ENCODE measurements at regions not wholly inside any gene's neighbourhood (a gene's known extent, or its start where the extent isn't known, plus 50 kb on each side); places are given as distances from the start of the nearest gene placed in this dataset.

DNA sequence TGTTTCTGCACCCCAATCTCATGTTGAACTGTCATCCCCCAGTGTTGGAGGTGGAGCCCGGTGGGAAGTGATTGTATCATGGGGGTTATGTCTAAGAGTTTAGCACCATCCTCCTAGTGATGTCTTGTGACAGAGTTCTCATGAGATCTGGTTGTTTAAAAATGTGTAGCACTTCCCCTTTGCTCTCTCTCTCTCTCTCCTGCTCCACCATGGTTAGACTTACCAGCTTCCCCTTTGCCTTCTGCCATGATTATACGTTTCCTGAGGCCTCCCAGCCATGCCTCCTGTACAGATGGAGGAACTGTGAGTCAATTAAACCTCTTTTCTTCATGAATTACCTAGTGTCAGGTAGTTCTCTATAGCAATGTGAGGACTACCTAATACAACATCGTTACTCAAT lies 396.9 kb upstream of the LRATD1 start:
- no peak for DNase-seq

DNA sequence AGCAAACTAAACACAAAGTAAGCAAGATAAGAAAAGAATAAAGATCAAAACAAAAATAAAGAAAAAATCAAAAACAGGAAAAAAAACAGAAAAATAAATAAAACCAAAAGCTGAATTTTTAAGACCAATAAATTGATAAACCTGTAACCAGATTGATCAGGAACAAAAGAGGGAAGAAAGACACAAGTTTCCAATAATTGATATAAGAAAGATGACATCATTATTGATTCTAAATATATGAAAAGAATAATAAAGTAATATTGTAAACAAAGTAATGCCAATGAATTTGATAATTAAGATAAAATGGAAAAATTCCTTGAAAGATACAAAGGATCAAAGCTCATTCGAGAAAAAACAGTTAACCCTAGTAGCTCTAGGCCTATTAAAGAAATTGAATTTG lies 394.6 kb upstream of the LRATD1 start:
- DNase-seq = no peak

DNA sequence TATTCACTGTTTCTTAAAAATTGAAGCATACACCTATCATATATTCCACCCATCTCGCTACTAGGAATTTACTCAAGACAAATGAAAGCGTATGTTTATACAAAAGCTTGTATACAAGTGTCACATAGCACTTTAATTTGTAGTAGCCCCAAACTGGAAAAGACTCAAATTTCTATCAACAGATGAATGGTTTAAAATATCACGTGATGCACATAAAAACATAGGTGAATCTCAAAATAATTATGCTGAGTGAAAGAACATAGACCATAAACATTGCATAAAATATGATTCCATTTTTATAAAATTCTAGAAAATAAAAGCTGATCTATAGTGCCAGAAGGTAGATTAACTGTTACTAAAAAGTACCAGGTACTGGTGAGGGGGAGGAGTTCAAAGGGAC lies 392.9 kb upstream of the LRATD1 start:
- no peak for DNase-seq

DNA sequence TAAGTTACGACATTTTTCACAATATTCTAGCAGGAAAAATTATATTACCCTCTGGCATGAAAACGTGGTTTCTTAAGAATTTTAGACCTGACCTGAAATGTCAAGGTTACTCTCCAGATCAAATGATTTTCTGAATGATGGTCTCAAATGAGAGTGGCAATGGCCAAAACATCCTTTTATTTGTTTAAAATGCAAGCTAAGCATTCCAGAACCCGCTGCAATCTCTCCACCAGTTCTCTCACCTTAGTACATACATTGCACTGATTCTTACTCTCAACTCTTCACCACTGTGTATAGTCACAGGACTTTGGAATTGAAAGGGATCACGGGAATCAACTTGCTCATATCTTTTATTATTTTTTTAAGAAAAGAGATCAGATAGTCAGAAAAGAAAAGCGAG lies 391.6 kb upstream of the LRATD1 start:
- no peak for DNase-seq

DNA sequence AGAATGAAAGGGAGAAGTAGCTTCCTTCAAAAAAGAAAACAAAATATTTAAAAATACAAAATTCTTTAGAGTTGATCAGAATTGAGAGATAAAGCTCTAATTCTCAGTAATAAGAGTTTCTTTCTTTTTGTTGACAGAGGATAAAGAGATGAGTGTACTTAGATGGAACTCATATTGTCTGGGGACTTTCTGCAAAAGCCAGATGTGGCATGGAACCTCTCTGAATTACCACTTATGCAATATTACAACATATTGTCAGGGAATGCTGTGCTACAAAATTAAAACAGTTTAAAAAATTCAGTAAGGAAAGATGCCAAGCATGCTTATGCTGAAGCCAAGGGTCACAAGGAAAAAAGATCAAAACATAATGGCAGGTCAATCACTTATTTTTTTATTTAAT lies 386.6 kb upstream of the LRATD1 start:
- no peak for DNase-seq

DNA sequence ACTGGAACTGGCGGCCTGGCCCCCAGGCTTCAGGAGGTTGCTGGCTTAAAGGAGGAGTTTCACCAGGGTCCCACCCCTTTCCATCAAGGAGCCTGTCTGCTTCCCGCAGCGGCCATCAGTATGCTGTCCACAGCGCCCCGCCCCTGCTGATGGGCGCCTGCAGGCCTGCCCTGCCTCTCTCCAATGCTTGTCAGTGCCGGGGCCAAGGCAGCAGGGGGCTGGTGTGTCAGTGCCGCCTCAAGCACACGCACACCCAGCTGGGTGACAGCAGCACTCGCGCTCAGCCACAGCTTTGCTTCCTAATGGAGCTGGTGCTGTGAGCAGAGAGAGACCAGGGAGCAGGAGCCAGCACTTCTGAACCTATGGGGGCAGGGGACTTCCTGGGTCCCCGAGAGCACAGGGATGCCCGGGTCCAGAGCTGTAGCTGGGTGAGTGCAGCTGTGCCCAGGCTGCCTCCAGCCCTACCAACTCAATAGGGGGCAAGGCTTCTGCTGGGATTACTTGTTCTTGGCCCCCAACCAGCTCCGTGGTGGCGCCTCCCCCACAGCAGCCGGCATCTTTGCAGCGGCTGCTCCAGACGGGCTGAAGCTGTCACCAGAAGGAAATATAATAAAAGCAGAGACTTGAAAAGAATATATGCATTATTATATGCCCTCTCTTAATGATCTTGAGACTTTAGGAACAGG lies 377.2 kb upstream of the LRATD1 start:
- no peak for DNase-seq

DNA sequence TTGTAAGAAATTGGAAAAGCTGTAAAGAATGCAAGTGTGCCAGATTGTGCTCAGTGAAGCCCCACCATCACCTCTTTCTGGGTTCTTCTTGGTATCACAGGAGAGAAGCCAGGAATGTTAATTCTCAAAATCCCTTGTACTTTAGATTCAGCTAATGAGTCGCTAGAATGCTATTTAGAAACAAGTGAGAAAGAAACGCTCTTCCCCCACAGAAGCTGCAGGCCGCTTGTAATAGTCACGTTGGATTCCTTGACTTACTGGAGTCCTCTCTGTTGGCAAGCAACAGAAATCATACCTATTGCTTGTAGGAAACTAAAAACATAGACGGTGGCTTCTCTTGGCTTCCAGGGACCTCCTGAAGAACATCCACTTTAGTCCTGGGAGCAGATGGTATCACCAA lies 375.6 kb upstream of the LRATD1 start:
- DNase-seq = no peak

DNA sequence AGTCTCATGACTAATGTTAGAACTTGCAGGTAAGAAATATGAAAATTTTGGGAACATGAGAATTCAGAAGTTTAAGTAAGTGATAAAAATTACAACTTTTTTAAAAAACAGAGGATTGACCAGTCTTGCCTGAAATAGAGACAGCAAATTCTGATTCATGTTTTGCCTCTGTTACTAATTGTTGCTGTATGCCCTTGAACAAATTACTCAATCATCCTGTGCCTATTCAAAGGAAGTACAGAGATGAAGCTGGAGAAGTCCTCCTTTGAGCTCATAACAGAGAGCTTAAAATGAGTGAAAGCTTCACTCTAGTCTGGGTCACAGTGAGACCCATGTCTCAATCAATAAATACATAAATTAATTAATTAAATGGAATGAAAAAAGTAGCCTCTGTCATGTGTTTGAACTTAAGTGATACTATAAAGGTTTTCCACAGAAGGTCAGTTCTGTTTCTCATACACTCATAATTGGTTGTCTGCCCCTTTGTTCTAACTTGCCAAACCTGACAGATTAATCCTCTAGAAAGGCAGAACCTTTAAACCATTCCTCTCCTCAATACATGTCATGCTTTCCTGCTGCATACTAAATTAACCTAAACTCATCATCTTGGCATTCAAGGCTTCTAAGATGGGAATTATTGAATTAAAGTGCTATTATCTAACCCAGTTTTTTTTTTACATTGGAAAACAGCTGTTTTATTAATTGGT lies 374.6 kb upstream of the LRATD1 start:
- no peak for DNase-seq

DNA sequence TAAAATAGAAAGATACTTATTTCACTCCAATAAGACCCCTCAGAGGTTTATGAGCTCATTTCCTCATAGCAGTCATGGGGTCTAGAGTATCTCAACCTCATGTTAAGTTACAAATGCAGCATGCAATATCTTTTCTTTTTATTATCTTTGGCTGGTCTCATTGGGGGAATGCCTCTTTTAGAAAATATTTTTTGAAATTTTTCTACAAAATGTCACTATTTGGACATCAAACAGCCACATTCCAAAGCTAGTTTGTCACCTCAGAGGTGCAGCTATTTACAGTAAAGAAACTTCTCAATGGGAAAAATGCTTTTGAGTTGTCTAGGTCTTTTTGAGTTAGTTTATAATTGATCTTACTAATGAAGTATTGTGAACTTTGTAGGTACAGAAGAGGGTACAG lies 370.7 kb upstream of the LRATD1 start:
- no peak for DNase-seq

DNA sequence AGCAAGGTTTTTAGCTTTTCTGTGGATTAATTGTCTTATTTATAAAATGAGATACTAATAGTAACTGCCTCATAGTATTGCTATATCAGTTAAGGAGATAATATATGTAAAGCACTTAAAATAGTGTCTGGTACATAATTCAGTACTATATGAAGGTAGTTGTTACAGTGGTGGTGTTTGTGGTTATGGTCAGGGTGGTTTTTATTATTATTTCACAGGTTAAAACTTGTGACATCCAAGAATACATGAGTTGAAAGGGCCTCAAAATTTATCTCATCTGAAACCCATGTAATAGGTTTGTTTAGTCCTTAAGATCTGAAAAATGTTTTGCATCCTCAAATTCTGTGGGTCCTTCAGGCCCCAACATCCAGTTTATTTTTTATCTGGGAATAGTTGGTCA lies 369.5 kb upstream of the LRATD1 start:
- DNase-seq = no peak

DNA sequence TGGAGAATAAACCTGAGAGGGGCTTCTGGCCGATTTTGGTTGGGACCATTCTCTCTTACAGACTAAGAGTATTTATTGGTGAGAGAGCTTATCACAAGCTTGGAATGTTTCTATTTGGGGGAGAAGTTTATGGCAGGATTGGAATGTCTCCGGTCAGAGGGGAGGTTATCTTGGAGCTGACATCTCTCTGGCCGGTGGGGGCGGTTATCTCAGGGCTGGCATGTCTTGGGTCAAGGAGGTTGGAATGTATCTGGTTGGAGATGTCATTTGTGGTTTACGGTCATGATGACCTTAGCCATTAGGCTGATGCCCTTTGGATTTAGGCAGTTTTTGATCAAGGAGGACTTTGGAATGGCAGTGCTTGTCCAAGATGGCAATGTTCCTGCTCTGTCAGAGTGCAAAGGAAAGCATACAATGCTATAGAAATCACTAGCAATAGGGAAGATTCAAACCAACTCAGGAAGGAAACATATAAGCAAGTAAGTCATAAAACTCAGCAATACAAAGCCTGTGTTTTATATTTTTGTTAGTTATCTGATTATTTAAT lies 362.4 kb upstream of the LRATD1 start:
- DNase-seq = no peak

DNA sequence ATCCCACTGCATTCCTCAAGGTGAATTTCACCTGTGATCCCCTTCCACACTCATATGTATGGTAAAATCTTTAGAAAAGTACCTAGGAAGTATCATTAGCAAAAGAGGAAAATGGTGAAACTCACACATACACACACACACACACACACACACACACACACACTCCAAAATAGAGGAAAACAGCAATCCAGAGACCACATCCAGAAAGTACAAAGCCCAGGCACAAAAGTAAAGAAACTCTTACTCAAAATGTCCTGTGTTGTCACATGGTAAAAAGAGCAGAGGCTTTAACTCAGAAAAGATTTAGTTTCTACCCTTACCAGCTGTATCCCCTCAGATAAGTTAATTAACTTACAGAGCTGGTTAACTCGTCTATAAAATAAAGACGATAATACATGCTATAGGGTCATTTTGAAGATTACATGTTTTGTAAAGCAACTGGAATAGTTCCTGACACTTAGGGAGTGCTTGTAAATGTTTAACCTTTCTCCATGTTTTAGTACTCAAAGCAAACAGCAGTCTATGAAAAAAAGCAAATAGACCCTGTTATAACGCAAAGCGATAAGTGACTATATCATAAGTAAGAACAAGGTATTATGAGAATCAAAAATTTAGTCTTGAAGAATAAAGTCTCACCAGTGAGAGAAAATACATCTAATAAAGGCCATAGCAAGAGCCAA lies 360.0 kb upstream of the LRATD1 start:
- no peak for DNase-seq

DNA sequence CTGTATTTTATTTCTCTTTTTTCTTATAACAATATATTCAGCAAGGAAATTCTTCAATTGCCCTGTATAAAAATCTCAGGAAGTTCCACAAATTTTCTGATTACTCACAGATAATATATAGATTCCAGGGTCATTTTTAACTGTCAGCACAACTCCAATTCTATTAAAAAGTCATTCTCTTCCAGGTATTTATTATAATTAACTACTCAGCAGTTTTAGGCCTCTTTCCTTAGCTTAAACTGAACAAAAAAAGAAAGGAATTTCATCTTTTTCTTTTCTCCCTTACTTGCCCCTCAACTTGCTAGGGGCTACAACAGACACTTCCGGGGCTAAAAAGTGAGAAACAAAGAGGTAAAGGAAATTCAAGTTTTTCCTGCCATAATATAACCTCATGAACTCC lies 358.9 kb upstream of the LRATD1 start:
- no peak for DNase-seq

DNA sequence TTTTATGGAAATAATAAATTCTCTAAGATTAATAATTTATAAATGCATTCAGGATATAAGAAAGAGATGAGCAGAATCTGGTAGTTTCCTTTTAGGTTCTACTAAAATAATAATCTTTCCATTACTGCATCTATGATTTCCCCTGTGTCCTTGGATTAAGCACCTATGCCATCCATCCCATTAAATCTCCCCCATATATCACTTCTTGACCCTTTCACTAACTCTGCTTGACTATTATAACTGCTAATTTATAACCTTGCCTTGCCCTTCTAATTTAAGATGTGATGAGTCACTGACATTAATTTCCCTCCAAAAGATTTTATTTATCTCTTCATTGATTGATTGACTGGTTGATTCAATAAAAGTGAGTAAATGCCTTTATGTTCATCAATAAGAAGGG lies 348.3 kb upstream of the LRATD1 start:
- DNase-seq = no peak

DNA sequence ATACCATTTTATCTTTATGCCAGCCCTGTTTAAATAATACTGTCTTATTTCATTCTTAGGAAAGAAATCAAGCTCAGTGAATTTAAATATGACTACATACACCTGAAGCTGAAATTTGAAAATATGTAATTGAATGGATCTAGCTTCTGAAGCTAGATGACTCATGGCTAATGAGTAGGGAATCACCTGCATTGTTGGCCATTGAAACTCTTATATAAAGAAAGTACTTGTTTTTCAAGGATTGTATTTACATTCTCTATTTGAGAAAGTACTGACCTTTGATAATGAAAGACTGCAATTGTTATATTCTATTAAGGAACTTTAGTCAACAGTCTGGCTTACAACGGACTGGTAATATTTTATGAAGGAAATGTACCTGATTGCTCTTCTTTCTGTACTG lies 346.7 kb upstream of the LRATD1 start:
- DNase-seq = no peak

DNA sequence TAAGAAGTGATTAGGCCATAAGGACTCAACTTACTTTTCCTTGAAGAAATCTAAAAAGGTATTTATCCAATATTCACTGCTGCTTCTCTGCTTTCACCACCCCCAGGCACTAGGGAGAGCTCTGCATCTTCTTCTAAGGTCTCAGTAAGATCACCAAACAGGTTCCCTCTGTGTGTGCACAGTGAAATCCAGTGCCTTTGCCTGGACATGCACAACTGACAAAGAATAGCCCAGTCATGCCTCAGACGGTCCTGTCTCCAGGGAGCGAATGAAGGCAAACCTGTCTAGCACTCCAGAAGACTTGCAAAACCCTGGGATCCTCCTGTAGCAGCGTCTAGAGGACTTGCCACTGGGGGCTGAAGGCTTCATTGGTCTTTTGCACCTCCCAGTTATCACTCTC lies 344.5 kb upstream of the LRATD1 start:
- no peak for DNase-seq

DNA sequence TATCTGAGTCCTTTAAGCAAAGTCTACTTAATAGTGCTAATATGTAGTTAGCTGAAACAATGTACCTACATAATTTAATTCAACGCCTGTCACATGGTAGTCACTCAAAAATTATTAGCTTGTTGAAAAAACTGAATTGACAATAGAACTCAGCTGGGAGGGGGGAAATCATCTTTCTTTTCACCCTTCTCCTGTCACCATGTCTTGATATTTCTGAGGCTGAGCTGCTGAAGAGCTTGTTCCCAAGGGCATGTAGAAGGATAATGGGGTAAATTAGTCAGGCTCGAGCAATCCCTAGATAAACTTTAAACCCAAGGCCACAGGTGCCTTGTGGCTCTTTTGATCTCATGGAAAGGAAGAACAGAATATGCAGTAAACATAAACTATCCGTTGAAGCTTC lies 339.6 kb upstream of the LRATD1 start:
- no peak for DNase-seq

DNA sequence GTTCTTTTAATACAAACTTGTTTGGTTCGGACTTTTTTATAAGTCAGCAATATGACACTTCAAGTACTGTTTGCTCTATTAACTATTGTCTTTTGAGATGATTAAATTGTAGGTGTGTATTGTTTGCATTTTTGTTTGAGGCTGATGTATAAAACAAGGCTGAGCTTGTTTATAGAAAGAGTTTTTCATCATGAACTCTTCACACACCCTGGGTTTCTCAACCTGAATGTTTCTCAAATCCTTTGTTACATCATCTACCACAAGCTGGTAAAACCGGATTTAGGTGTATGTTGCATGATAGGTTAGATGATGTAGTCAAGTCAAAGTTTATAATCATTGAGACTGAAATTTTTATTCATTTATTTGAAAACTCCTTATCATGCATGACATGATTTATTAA lies 335.2 kb upstream of the LRATD1 start:
- no peak for DNase-seq

DNA sequence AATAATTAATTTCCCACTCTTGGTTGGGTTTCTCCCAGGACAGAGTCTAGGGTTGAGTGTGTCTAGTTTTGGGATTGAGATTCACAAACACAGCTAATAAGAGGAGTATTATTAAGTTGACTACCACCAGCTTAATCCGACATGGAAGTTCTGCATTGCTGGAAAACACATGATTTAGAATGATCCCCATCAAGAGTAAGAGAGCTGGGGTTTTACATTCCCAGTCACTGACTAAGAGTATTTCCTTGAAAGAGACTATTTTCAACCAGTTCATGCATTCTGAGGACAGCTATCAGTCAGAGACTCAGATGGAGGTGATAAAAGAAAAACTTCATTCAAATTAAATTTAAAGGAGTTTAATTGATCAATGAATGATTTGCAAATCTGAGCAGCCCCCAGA lies 334.6 kb upstream of the LRATD1 start:
- no peak for DNase-seq

DNA sequence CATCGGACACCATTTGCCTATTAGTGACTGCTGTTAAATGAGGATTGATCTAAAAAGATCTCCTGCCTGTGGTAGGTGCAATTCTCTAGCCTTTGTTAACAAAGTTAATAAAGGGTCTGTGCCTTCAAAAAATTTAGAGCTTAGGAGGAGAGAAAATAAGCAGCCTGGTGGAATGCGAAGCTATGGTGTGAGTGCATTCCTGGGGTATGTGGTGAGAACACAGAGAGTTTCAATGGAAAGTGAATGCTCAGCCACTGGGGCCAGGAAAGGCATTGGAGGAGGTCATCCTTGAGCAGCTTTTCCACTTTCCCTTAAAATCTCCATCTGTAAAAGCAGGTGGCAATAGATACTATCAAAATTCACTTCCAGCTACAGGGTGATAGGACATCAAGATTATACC lies 331.2 kb upstream of the LRATD1 start:
- no peak for DNase-seq

DNA sequence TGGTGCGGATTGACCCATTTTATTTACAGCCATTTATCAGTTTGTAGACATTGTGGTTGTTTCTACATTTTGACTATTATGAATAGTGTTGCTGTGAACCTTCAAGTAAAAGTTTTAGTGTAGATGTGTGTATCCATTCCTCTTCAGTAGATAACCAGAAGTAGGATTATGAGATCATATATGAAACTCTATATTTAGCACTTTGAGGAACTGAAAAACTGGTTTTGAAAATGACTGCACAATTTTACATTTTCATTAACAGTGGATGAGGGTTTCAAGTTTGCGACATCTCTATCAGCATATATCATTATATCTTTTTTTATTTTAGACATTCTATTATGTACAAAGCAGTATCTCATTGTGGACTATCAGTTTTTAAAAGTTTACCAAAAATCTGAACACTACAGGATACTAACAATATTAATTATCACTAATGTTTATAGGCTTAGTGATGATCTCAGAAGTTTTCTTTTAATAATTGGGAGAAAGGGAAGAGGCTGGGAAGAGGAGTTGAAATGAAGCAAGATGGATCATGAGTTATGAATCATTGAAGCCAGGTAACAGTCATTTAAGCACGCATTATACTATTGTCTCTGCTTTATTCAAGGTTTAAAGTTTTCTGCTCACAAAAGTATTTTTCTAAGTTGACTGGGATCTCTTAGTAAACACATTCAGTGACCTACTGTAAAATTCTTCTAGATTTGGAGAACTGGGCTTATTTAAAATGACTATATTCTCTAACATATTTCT lies 329.0 kb upstream of the LRATD1 start:
- DNase-seq = no peak

DNA sequence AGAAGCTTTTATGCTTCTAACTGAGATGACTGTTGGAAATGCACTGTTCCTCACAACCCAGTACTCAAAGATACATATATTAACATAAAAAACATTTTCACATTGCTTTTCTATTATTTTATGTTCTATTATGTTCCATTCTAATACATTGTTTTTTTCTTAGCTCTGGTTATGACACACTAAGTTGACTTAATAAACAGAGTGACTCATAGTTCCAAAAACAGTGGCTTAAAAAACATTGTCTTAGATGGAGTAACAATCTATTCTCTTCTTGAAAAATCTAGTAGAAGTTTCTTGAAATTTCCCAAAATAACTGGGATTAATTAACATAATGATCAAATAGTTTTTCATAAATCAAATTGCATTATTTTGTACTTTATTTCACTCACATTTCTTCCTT lies 328.2 kb upstream of the LRATD1 start:
- no peak for DNase-seq

DNA sequence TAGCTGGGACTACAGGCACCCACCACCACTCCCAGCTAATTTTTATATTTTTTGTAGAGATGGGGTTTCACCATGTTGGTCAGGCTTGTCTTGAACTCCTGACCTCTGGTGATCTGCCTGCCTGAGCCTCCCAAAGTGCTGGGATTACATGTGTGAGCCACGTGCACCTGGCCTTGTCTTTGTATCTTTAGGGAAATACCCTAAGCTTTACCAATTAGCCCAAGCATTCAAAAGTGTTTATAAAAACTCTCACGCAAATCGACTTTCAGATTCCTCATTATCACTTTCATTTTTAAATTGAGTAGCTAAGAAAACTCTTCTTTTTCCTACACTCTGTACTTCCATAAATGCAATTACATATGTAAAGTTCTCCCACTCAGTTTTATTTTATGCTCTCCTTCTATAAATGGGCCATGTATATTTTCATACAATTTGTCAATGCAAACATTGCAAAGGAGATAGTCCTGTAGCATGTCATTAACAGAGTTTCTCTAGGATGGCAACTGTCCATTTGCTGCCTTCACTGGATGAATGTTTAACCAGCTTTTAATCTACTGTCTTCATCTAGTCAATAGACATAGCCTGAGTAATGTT lies 326.2 kb upstream of the LRATD1 start:
- DNase-seq = no peak
